Panc1 (cell line): ENCODE measurements at regions not wholly inside any gene's neighbourhood (a gene's known extent, or its start where the extent isn't known, plus 50 kb on each side); places are given as distances from the start of the nearest gene placed in this dataset.

Experiments
- ATAC-seq: fragments of 200-7000 bp; cut with Tn5 transposase; 2 replicates; pipeline ENCODE4 v1.9.1; 2020; ENCODE audit warnings: mild to moderate bottlenecking, moderate library complexity
- BruUV-seq: library from RNA; stranded (reverse); fragments of 400-500 nt; replicated peaks from 2 replicates; lab custom pipeline; 2021; lab: Mats Ljungman, UMichigan
- CTCF ChIA-PET: fragments of 300-600 bp; sonication (Branson Sonifier 250); formaldehyde crosslinking; loops from one replicate; lab custom pipeline; 2022; ENCODE audit warnings: antibody characterized with exemption; lab: Charles Lee
- POLR2A ChIA-PET: fragments of 300-600 bp; sonication (Branson Sonifier 250); formaldehyde crosslinking; loops from one replicate; lab custom pipeline; 2022; ENCODE audit warnings: antibody characterized with exemption; lab: Charles Lee
- DNase-seq: peaks from one replicate; pipeline ENCODE4 v3.0.0-alpha.2; 2010; ENCODE audit warnings: low read depth, low spot score
- H3K27ac ChIP-seq: 2 replicates; pipeline ENCODE4 v1.5.1; 2011; ENCODE audit warnings: mild to moderate bottlenecking, low read length, inconsistent platforms
- H3K27me3 ChIP-seq: fragments of 200-500 bp; sonication (Bioruptor generic); 2 replicates; pipeline ENCODE4 v1.6.0; 2014; ENCODE audit warnings: low read length, inconsistent platforms; ENCODE audit not compliant: control insufficient read depth, insufficient read depth
- H3K36me3 ChIP-seq: fragments of 200-500 bp; sonication (Bioruptor generic); 2 replicates; pipeline ENCODE4 v1.5.1; 2014; ENCODE audit warnings: inconsistent platforms, mild to moderate bottlenecking, low read length, moderate library complexity; ENCODE audit not compliant: control insufficient read depth, insufficient read depth
- H3K4me1 ChIP-seq: 2 replicates; pipeline ENCODE4 v1.5.1; 2011; ENCODE audit warnings: inconsistent platforms, mild to moderate bottlenecking, low read length, moderate library complexity; ENCODE audit not compliant: control insufficient read depth, insufficient read depth
- H3K4me3 ChIP-seq, 2 experiments: 2 replicates each; pipeline ENCODE4 v1.5.1; 2011 to 2012; ENCODE audit warnings: low read depth in 2 of 2, low read length in 2 of 2, mild to moderate bottlenecking in 2 of 2, inconsistent platforms in 1 of 2, moderate library complexity in 1 of 2
- H3K9me3 ChIP-seq: fragments of 200-500 bp; sonication (Bioruptor generic); 2 replicates; pipeline ENCODE4 v1.5.1; 2014; ENCODE audit warnings: low read depth, mild to moderate bottlenecking, inconsistent platforms, low read length, moderate library complexity; ENCODE audit not compliant: control insufficient read depth, insufficient read depth
- POLR2AphosphoS5 ChIP-seq: IDR thresholded peaks from 2 replicates; pipeline ENCODE4 v1.6.1; 2012; ENCODE audit warnings: mild to moderate bottlenecking, low read depth, low read length, moderate library complexity
- SIN3A ChIP-seq: IDR thresholded peaks from 2 replicates; pipeline ENCODE4 v1.6.1; 2012; ENCODE audit warnings: low read depth, mild to moderate bottlenecking, low read length, moderate library complexity, borderline replicate concordance; ENCODE audit not compliant: insufficient read depth
- TCF7L2 ChIP-seq: IDR thresholded peaks from 2 replicates; pipeline ENCODE4 v1.6.1; 2011; ENCODE audit warnings: mild to moderate bottlenecking, low read depth, low read length, inconsistent platforms
- in situ Hi-C: cut with HindIII; loops from 2 replicates; pipeline ENCODE4 v1.10.0; 2016; ENCODE audit warnings: low sequenced_read_pairs, low pct_unique_long_range_greater_than_20kb
- intact Hi-C: fragments of 100-400 bp; cut with micrococcal nuclease; formaldehyde crosslinking; loops from one replicate; pipeline ENCODE4 v1.10.0; 2022; ENCODE audit not compliant: unreplicated experiment
- TF ChIP-seq, protein P1 (sequence below): fragments of 450-650 bp; IDR thresholded peaks from 2 replicates; pipeline ENCODE4 v1.5.1; 2017; ENCODE audit warnings: mild to moderate bottlenecking
- TF ChIP-seq, protein P2 (sequence below), 2 experiments: IDR thresholded peaks; 2 replicates each; pipeline ENCODE4 v1.6.1; 2011 to 2012; ENCODE audit warnings: low read depth in 2 of 2, control low read depth in 1 of 2, low read length in 1 of 2, mild to moderate bottlenecking in 1 of 2, moderate library complexity in 1 of 2; ENCODE audit not compliant: insufficient read depth in 1 of 2

DNA sequence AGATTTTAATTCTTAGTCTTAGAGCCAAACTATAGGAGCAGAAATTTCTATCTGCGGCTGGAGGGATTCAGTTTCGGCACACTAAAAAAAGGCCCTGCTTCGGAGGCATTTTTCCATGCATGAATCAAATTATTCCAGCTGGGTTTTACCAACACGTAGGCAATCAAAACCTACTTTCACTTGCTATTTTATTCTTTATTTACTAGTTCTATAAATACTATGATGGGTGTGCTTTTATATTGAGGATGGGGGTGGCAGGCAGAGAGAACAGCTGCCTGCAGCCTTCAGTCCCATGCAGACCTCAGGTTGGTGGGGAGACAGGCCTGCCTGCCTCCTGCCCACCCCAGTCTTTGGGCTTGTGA lies 609.8 kb downstream of the BCOR start:
- H3K36me3 ChIP-seq: no peaks in the 10 kb centered on the region
- ATAC-seq (no peak), DNase-seq (no peak)
- POLR2A ChIA-PET: no interaction called here
- H3K9me3 ChIP-seq: no peaks in the 10 kb centered on the region
- no peak overlapping the region for H3K4me3 ChIP-seq
- no peaks in the 10 kb centered on the region for H3K4me1 ChIP-seq
- H3K27ac ChIP-seq: no peak overlapping the region
- in situ Hi-C loops (no loop called here), intact Hi-C loops (no loop called here)
- TF ChIP-seq POLR2AphosphoS5 (no peak), SIN3A (no peak), TCF7L2 (no peak)
- TF ChIP-seq, protein P1, sequence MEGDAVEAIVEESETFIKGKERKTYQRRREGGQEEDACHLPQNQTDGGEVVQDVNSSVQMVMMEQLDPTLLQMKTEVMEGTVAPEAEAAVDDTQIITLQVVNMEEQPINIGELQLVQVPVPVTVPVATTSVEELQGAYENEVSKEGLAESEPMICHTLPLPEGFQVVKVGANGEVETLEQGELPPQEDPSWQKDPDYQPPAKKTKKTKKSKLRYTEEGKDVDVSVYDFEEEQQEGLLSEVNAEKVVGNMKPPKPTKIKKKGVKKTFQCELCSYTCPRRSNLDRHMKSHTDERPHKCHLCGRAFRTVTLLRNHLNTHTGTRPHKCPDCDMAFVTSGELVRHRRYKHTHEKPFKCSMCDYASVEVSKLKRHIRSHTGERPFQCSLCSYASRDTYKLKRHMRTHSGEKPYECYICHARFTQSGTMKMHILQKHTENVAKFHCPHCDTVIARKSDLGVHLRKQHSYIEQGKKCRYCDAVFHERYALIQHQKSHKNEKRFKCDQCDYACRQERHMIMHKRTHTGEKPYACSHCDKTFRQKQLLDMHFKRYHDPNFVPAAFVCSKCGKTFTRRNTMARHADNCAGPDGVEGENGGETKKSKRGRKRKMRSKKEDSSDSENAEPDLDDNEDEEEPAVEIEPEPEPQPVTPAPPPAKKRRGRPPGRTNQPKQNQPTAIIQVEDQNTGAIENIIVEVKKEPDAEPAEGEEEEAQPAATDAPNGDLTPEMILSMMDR: no peak
- TF ChIP-seq, protein P2, sequence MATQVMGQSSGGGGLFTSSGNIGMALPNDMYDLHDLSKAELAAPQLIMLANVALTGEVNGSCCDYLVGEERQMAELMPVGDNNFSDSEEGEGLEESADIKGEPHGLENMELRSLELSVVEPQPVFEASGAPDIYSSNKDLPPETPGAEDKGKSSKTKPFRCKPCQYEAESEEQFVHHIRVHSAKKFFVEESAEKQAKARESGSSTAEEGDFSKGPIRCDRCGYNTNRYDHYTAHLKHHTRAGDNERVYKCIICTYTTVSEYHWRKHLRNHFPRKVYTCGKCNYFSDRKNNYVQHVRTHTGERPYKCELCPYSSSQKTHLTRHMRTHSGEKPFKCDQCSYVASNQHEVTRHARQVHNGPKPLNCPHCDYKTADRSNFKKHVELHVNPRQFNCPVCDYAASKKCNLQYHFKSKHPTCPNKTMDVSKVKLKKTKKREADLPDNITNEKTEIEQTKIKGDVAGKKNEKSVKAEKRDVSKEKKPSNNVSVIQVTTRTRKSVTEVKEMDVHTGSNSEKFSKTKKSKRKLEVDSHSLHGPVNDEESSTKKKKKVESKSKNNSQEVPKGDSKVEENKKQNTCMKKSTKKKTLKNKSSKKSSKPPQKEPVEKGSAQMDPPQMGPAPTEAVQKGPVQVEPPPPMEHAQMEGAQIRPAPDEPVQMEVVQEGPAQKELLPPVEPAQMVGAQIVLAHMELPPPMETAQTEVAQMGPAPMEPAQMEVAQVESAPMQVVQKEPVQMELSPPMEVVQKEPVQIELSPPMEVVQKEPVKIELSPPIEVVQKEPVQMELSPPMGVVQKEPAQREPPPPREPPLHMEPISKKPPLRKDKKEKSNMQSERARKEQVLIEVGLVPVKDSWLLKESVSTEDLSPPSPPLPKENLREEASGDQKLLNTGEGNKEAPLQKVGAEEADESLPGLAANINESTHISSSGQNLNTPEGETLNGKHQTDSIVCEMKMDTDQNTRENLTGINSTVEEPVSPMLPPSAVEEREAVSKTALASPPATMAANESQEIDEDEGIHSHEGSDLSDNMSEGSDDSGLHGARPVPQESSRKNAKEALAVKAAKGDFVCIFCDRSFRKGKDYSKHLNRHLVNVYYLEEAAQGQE (IDR thresholded peaks at IDR 0.05; ENCODE audit: insufficient read depth in 1 of 2, low read depth in 2 of 2, low read length in 1 of 2): no peak
- CTCF ChIA-PET: no interaction called here
- H3K27me3 ChIP-seq: no peaks in the 10 kb centered on the region
- BruUV-seq: no TSS peak

DNA sequence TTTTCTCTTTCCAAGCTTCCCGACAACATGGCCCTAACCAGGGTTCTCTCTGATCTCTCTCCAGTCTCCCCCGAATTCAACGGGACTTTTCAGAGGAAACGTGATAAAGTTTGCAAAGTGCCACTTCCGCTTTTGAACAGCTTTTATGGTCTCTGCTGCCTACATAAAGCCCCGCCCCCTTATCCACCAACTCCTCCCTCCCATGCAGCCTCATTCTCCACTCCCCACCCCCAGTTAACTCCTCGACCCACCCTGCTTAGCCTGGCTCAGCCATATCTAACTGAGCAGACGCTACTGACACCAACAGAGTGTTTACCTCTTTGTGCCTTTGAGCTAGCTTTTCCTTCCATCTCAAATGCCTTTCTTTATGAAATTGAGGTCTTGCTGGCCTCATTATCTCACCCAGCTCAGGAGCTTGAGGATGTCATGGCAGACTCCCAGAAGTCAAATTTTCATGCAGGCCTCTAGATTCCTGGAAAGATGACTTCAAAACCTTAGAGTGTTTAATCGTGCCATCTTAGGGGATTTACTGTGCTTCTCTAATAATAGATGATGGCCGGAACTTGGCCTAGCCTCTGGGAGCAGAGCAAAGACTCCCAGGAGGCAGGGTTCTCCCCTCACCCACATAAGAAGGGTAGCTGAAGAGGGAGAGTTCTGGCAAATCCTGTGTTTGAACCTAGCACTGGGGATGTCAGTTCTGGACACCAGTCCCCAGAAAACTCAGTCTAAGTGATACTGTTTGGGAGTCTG lies 606.0 kb downstream of the BCOR start:
- TF ChIP-seq TCF7L2: no peak
- TF ChIP-seq, protein P2 (IDR thresholded peaks at IDR 0.05; ENCODE audit: insufficient read depth in 1 of 2, low read depth in 2 of 2, low read length in 1 of 2): no peak
- no peak for TF ChIP-seq SIN3A
- no peak for TF ChIP-seq POLR2AphosphoS5
- TF ChIP-seq, protein P1: no peak
- ChIA-PET POLR2A (no interaction called here), CTCF (no interaction called here)
- Histone ChIP-seq H3K27me3 (no peaks in the 10 kb centered on the region), H3K4me3 (no peak overlapping the region), H3K9me3 (no peaks in the 10 kb centered on the region), H3K36me3 (no peaks in the 10 kb centered on the region), H3K4me1 (no peaks in the 10 kb centered on the region), H3K27ac (no peak overlapping the region)
- in situ Hi-C loops: no loop called here
- intact Hi-C loops: no loop called here
- ATAC-seq: no peak
- no peak for DNase-seq
- no TSS peak for BruUV-seq
